ENCODE measurements at regions not wholly inside any gene's neighbourhood (a gene's known extent, or its start where the extent isn't known, plus 50 kb on each side); places are given as distances from the start of the nearest gene placed in this dataset.

- no peaks in the 10 kb centered on the region for H4K20me1 ChIP-seq (ENCODE audit: insufficient read depth, low read length)
- no peaks in the 10 kb centered on the region for H3K27me3 ChIP-seq (ENCODE audit: low read depth, low read length)
- H3K9ac ChIP-seq (ENCODE audit: low read length), result no peak overlapping the region
- H3K9me3 ChIP-seq (ENCODE audit: insufficient read depth, low read length), result no peaks in the 10 kb centered on the region
- H2AFZ ChIP-seq (ENCODE audit: low read depth, low read length), result no peak overlapping the region
- no peak overlapping the region for H3K4me3 ChIP-seq (ENCODE audit: low read length)
- no peaks in the 10 kb centered on the region for H3K4me1 ChIP-seq (ENCODE audit: low read length)
- H3K27ac ChIP-seq (ENCODE audit: low read length), result no peak overlapping the region
- no peak overlapping the region for H3K4me2 ChIP-seq (ENCODE audit: low read length)
- no peaks in the 10 kb centered on the region for H3K79me2 ChIP-seq (ENCODE audit: low read length)
- TF ChIP-seq CTCF (IDR thresholded peaks at IDR 0.05; ENCODE audit: low read depth, low read length) (no peak), EZH2phosphoT487 (IDR thresholded peaks at IDR 0.05; ENCODE audit: low read depth) (no peak)
- no peaks in the 10 kb centered on the region for H3K36me3 ChIP-seq (replicated peaks; ENCODE audit: low read depth, low read length)
These were observed 730.1 kb upstream of the NR2F2 start for GRCh38 chr15:95600367-95600766.

GRCh38 chr15:95600884-95601283 is 729.6 kb upstream of the NR2F2 start:
- Histone ChIP-seq H3K4me2 (ENCODE audit: low read length) (no peak overlapping the region), H3K27ac (ENCODE audit: low read length) (no peak overlapping the region), H3K4me3 (ENCODE audit: low read length) (no peak overlapping the region), H3K4me1 (ENCODE audit: low read length) (no peaks in the 10 kb centered on the region), H3K9ac (ENCODE audit: low read length) (no peak overlapping the region), H4K20me1 (ENCODE audit: insufficient read depth, low read length) (no peaks in the 10 kb centered on the region), H2AFZ (ENCODE audit: low read depth, low read length) (no peak overlapping the region), H3K9me3 (ENCODE audit: insufficient read depth, low read length) (no peaks in the 10 kb centered on the region), H3K79me2 (ENCODE audit: low read length) (no peaks in the 10 kb centered on the region), H3K36me3 (replicated peaks; ENCODE audit: low read depth, low read length) (no peaks in the 10 kb centered on the region), H3K27me3 (ENCODE audit: low read depth, low read length) (no peaks in the 10 kb centered on the region)
- TF ChIP-seq CTCF (IDR thresholded peaks at IDR 0.05; ENCODE audit: low read depth, low read length) (no peak), EZH2phosphoT487 (IDR thresholded peaks at IDR 0.05; ENCODE audit: low read depth) (no peak)

GRCh38 chr15:95601525-95601924 is 729.0 kb upstream of the NR2F2 start:
- Histone ChIP-seq H3K79me2 (ENCODE audit: low read length) (no peaks in the 10 kb centered on the region), H3K4me3 (ENCODE audit: low read length) (no peak overlapping the region), H3K27ac (ENCODE audit: low read length) (no peak overlapping the region), H2AFZ (ENCODE audit: low read depth, low read length) (no peak overlapping the region), H3K27me3 (ENCODE audit: low read depth, low read length) (no peaks in the 10 kb centered on the region), H3K4me2 (ENCODE audit: low read length) (no peak overlapping the region), H3K9me3 (ENCODE audit: insufficient read depth, low read length) (no peaks in the 10 kb centered on the region), H4K20me1 (ENCODE audit: insufficient read depth, low read length) (no peaks in the 10 kb centered on the region), H3K36me3 (replicated peaks; ENCODE audit: low read depth, low read length) (no peaks in the 10 kb centered on the region), H3K9ac (ENCODE audit: low read length) (no peak overlapping the region), H3K4me1 (ENCODE audit: low read length) (no peaks in the 10 kb centered on the region)
- TF ChIP-seq CTCF (IDR thresholded peaks at IDR 0.05; ENCODE audit: low read depth, low read length) (no peak), EZH2phosphoT487 (IDR thresholded peaks at IDR 0.05; ENCODE audit: low read depth) (no peak)

- Histone ChIP-seq H3K9me3 (ENCODE audit: insufficient read depth, low read length) (no peaks in the 10 kb centered on the region), H3K79me2 (ENCODE audit: low read length) (no peaks in the 10 kb centered on the region), H3K4me3 (ENCODE audit: low read length) (no peak overlapping the region), H3K9ac (ENCODE audit: low read length) (no peak overlapping the region), H3K4me2 (ENCODE audit: low read length) (no peak overlapping the region), H3K27ac (ENCODE audit: low read length) (no peak overlapping the region), H4K20me1 (ENCODE audit: insufficient read depth, low read length) (no peaks in the 10 kb centered on the region), H3K27me3 (ENCODE audit: low read depth, low read length) (no peaks in the 10 kb centered on the region), H3K4me1 (ENCODE audit: low read length) (no peaks in the 10 kb centered on the region), H2AFZ (ENCODE audit: low read depth, low read length) (no peak overlapping the region), H3K36me3 (replicated peaks; ENCODE audit: low read depth, low read length) (no peaks in the 10 kb centered on the region)
- TF ChIP-seq EZH2phosphoT487 (IDR thresholded peaks at IDR 0.05; ENCODE audit: low read depth), result no peak
- no peak for TF ChIP-seq CTCF (IDR thresholded peaks at IDR 0.05; ENCODE audit: low read depth, low read length)
These were observed 726.7 kb upstream of the NR2F2 start for GRCh38 chr15:95603802-95604201.

All from OCI-LY3 (cell line).